ENCODE measurements at regions not wholly inside any gene's neighbourhood (a gene's known extent, or its start where the extent isn't known, plus 50 kb on each side); places are given as distances from the start of the nearest gene placed in this dataset.

DNA sequence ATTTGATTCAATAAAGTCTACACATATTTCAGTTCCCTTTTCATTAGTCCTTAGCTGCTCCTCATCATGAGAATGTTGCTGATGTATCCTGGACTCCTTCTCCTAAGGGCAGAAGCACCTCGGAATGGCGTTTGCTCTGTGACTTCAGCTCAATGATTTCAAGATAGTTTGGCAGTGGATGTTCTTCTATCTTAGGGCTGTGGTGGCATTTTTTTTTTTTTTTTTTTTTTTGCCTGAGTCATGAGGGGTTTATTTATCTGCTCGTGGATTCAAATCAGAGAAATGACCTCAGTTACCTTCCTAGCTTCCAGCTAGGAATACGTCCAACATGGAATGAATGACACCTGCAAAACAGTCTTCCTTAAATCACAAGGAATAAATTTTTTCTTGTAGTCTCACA lies 220.0 kb upstream of the ZBED5 start:
- no peak overlapping the region for H3K9ac ChIP-seq (ENCODE audit: low read length)
- TF ChIP-seq, protein P1, sequence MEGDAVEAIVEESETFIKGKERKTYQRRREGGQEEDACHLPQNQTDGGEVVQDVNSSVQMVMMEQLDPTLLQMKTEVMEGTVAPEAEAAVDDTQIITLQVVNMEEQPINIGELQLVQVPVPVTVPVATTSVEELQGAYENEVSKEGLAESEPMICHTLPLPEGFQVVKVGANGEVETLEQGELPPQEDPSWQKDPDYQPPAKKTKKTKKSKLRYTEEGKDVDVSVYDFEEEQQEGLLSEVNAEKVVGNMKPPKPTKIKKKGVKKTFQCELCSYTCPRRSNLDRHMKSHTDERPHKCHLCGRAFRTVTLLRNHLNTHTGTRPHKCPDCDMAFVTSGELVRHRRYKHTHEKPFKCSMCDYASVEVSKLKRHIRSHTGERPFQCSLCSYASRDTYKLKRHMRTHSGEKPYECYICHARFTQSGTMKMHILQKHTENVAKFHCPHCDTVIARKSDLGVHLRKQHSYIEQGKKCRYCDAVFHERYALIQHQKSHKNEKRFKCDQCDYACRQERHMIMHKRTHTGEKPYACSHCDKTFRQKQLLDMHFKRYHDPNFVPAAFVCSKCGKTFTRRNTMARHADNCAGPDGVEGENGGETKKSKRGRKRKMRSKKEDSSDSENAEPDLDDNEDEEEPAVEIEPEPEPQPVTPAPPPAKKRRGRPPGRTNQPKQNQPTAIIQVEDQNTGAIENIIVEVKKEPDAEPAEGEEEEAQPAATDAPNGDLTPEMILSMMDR (IDR thresholded peaks at IDR 0.05; ENCODE audit: insufficient read depth, low read depth, low read length), result no peak
- TF ChIP-seq EZH2 (IDR thresholded peaks at IDR 0.05; ENCODE audit: insufficient read depth, low read length), result no peak
- H3K36me3 ChIP-seq (ENCODE audit: insufficient read depth, low read length), result no peaks in the 10 kb centered on the region
- no peaks in the 10 kb centered on the region for H3K79me2 ChIP-seq (ENCODE audit: insufficient read depth, low read length)
- no peak for FAIRE-seq
- Mint-ChIP-seq H3K4me3 (ENCODE audit: unreplicated experiment) (no peak overlapping the region), H3K4me1 (ENCODE audit: low read depth, unreplicated experiment) (peaks cover 20% of the 10 kb centered on the region), H3K36me3 (ENCODE audit: low read depth, unreplicated experiment) (no peaks in the 10 kb centered on the region), H3K9me3 (ENCODE audit: unreplicated experiment) (no peaks in the 10 kb centered on the region), H3K27ac (ENCODE audit: unreplicated experiment) (no peak overlapping the region), H3K27me3 (ENCODE audit: low read depth, unreplicated experiment) (peaks cover 29% of the 10 kb centered on the region)
- no peaks in the 10 kb centered on the region for H4K20me1 ChIP-seq (ENCODE audit: insufficient read depth, low read length)
- H2AFZ ChIP-seq (ENCODE audit: low read depth, low read length), result no peak overlapping the region
- no peak for DNase-seq (ENCODE audit: low read depth)
- H3K4me2 ChIP-seq (ENCODE audit: low read length), result no peak overlapping the region
- no peak overlapping the region for H3K4me3 ChIP-seq (ENCODE audit: insufficient read depth, low read depth, low read length)
- peaks cover 16% of the 10 kb centered on the region for H3K27me3 ChIP-seq (ENCODE audit: insufficient read depth, low read length)
- H3K27ac ChIP-seq (ENCODE audit: low read depth, low read length), result no peak overlapping the region
- no peaks in the 10 kb centered on the region for H3K4me1 ChIP-seq (ENCODE audit: insufficient read depth, low read length)
- H3K9me3 ChIP-seq (ENCODE audit: insufficient read depth, low read depth, low read length), result no peaks in the 10 kb centered on the region

DNA sequence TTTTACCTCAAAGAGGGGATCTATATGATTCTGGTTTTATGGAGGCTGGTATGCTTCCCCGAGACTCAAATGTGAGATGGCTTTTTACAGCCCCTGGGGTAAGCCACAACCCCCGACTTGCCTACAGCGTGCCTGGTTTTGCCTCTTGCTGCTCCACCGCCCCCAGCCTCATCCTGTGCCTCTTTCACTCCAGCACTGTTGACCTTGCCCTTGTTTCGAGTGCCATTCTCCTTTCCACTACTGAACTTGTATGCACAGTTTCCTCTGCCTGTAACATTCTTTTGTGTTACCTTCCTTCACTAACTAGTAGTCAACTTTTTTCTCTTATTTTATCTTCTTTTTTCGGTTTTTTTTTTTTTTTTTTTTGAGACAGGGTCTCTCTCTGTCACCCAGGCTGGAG lies 219.0 kb upstream of the ZBED5 start:
- Histone ChIP-seq H2AFZ (ENCODE audit: low read depth, low read length) (no peak overlapping the region), H3K9me3 (ENCODE audit: insufficient read depth, low read depth, low read length) (no peaks in the 10 kb centered on the region), H3K4me3 (ENCODE audit: insufficient read depth, low read depth, low read length) (no peak overlapping the region), H3K36me3 (ENCODE audit: insufficient read depth, low read length) (no peaks in the 10 kb centered on the region), H3K4me1 (ENCODE audit: insufficient read depth, low read length) (no peaks in the 10 kb centered on the region), H3K4me2 (ENCODE audit: low read length) (no peak overlapping the region), H4K20me1 (ENCODE audit: insufficient read depth, low read length) (no peaks in the 10 kb centered on the region), H3K9ac (ENCODE audit: low read length) (no peak overlapping the region), H3K27ac (ENCODE audit: low read depth, low read length) (no peak overlapping the region), H3K27me3 (ENCODE audit: insufficient read depth, low read length) (peaks cover 15% of the 10 kb centered on the region), H3K79me2 (ENCODE audit: insufficient read depth, low read length) (no peaks in the 10 kb centered on the region)
- FAIRE-seq (no peak), DNase-seq (ENCODE audit: low read depth) (no peak)
- Mint-ChIP-seq H3K4me1 (ENCODE audit: low read depth, unreplicated experiment) (peaks cover 9% of the 10 kb centered on the region), H3K27me3 (ENCODE audit: low read depth, unreplicated experiment) (peaks cover 34% of the 10 kb centered on the region), H3K9me3 (ENCODE audit: unreplicated experiment) (no peaks in the 10 kb centered on the region), H3K4me3 (ENCODE audit: unreplicated experiment) (no peak overlapping the region), H3K36me3 (ENCODE audit: low read depth, unreplicated experiment) (no peaks in the 10 kb centered on the region), H3K27ac (ENCODE audit: unreplicated experiment) (no peak overlapping the region)
- TF ChIP-seq EZH2 (IDR thresholded peaks at IDR 0.05; ENCODE audit: insufficient read depth, low read length), result no peak
- TF ChIP-seq, protein P1 (IDR thresholded peaks at IDR 0.05; ENCODE audit: insufficient read depth, low read depth, low read length), result no peak

DNA sequence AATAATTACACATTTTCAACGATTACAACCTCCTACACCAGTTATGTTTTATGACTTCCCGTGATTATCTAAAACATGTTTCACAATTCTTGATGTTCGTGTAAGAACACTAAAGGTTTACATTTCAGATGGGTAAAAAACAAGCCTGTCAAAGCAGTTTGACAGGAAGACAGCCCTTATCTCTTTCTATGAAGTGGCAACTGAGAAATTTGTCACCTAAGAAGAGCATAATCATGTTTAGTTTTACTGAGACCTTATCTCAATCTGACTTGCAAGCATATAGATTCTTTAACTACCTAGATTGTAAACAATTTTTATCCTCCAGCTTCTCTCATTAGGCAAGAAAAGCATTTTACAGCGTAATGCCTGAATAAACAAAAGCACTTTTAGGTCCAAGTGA lies 218.4 kb upstream of the ZBED5 start:
- H3K9me3 Mint-ChIP-seq (ENCODE audit: unreplicated experiment), result peaks cover 3% of the 10 kb centered on the region
- peaks cover 6% of the 10 kb centered on the region for H3K4me1 Mint-ChIP-seq (ENCODE audit: low read depth, unreplicated experiment)
- Histone ChIP-seq H3K27me3 (ENCODE audit: insufficient read depth, low read length) (peaks cover 10% of the 10 kb centered on the region), H3K27ac (ENCODE audit: low read depth, low read length) (no peak overlapping the region), H3K4me2 (ENCODE audit: low read length) (no peak overlapping the region), H3K4me3 (ENCODE audit: insufficient read depth, low read depth, low read length) (no peak overlapping the region), H2AFZ (ENCODE audit: low read depth, low read length) (no peak overlapping the region), H3K9ac (ENCODE audit: low read length) (no peak overlapping the region), H3K4me1 (ENCODE audit: insufficient read depth, low read length) (no peaks in the 10 kb centered on the region), H3K9me3 (ENCODE audit: insufficient read depth, low read depth, low read length) (no peaks in the 10 kb centered on the region), H4K20me1 (ENCODE audit: insufficient read depth, low read length) (no peaks in the 10 kb centered on the region), H3K36me3 (ENCODE audit: insufficient read depth, low read length) (no peaks in the 10 kb centered on the region), H3K79me2 (ENCODE audit: insufficient read depth, low read length) (no peaks in the 10 kb centered on the region)
- FAIRE-seq, result no peak
- DNase-seq (ENCODE audit: low read depth), result no peak
- H3K27me3 Mint-ChIP-seq (ENCODE audit: low read depth, unreplicated experiment), result peaks cover 39% of the 10 kb centered on the region
- no peaks in the 10 kb centered on the region for H3K36me3 Mint-ChIP-seq (ENCODE audit: low read depth, unreplicated experiment)
- H3K4me3 Mint-ChIP-seq (ENCODE audit: unreplicated experiment), result no peak overlapping the region
- no peak overlapping the region for H3K27ac Mint-ChIP-seq (ENCODE audit: unreplicated experiment)
- TF ChIP-seq, protein P1 (IDR thresholded peaks at IDR 0.05; ENCODE audit: insufficient read depth, low read depth, low read length), result no peak
- TF ChIP-seq EZH2 (IDR thresholded peaks at IDR 0.05; ENCODE audit: insufficient read depth, low read length), result no peak
